D721Med (cell line): ENCODE measurements at regions not wholly inside any gene's neighbourhood (a gene's known extent, or its start where the extent isn't known, plus 50 kb on each side); places are given as distances from the start of the nearest gene placed in this dataset.
"Not testable (repeated sequence)": the region's sequence is repeated elsewhere in the genome, so short reads cannot be mapped to it uniquely, and the experiment has no call there.

Experiments
- DNase-seq: peaks from one replicate; pipeline ENCODE4 v3.0.0; 2011; ENCODE audit warnings: low spot score; ENCODE audit not compliant: insufficient read length
- FAIRE-seq: peaks from 2 replicates; lab custom pipeline; 2011; peaks lifted over from hg19 to GRCh38; lab: Jason Lieb, UNC
- CTCF ChIP-seq: IDR thresholded peaks from 2 replicates; pipeline ENCODE4 v1.5.1; 2012; ENCODE audit warnings: mild to moderate bottlenecking, control low read depth; ENCODE audit not compliant: insufficient read depth; ENCODE audit errors: missing control alignments

DNA sequence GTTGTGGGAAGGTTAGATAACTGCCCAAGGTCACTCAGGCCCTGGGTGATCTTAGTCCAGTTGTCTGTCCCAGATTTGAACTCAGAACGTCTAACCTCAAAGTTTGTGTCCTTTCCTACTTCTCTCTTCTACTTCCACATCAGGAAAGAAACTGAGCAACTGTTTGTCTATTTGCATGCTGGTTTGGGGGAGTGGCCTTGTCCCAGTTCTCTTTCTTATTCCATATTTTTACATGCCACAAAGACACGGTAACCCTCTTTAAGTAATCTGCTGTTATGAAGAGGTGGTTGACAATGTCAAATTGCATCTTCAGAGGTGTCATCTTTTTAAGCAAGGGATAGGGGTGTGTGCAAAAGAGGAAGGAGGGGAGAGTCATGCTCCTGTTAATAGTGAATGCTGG is 432.5 kb downstream of the HS3ST3B1 start:
- no peak for TF ChIP-seq CTCF
- FAIRE-seq (no peak), DNase-seq (no peak)

DNA sequence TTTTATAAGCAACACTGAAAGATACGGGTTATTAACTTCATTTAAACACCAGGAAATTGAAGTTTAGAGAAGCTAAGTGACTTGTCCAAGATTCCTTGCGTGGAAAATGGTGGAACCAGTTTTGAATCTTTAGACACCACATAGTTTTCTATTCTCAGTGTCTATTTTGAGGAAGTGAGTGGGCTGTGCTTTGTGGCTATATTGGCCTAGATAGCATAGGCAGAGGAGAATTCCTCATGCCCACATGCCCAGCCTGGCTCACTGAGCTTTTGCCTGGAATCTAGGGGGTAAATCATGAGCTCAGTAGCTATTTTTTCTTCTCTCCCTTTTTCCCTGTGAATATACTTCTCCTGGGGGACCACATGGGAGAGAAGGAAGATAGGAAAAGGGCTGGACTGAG is 431.3 kb downstream of the HS3ST3B1 start:
- FAIRE-seq: no peak
- no peak for TF ChIP-seq CTCF
- no peak for DNase-seq

GRCh38 chr17:14731591-14731990 is 430.7 kb downstream of the HS3ST3B1 start:
- FAIRE-seq: no peak
- DNase-seq: no peak
- TF ChIP-seq CTCF: no peak

DNA sequence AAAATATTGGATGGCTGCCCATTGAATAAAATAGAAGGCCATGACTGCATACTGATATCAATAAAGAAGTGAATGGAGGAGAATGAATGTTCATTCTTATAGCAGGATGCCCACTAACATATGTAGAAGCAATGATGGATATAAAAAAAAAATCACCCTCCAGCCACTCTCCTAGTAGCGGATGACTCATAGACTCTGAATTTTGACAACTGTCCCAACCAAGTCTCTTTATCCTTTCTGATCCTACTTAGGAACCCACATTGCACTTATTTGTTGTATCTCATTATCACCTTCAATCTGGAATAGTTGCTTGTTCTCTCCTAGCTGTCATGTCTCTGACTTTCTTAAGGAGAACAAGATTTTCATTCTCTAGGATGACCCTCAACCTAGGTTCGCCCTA is 429.9 kb downstream of the HS3ST3B1 start:
- no peak for TF ChIP-seq CTCF
- no peak for FAIRE-seq
- DNase-seq: no peak

DNA sequence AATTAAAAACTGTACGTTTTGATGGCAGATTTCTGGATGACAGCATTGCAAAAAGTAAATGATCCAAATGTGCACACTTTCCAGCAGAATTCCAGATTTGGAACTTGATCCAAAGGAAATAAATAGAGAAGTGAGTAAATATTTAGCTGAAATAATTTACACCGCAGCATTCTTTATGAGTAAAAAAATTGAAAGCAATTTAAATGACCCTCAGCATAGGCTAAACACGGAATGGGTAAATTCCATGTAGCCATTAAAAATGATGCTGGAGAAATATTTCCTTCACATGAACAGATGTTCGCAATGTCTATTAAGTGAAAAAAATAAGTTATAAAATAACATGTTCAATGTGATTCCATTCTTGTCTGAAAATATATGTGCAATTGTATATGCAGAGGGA is 424.8 kb downstream of the HS3ST3B1 start:
- DNase-seq: no peak
- no peak for FAIRE-seq
- no peak for TF ChIP-seq CTCF

DNA sequence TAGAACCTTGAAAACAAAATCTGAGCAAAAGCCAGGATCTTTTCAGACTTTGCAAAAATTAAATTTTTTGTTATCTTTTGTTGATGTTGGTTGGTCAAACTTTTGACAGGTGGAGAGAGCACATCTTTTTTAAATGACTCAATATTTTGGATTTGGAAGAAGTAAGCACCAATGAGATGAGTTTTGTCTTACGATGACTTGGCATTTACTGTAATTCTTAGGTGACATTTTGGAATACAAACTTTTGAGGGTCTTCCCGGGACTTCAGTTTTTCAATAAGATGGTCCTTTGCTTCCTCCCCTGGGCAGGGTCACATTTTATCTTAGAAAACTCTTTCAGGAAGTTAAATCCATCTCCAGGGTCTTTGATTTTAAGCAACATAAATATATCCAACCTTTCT is 423.9 kb downstream of the HS3ST3B1 start:
- TF ChIP-seq CTCF: no peak
- DNase-seq: no peak
- FAIRE-seq: no peak

DNA sequence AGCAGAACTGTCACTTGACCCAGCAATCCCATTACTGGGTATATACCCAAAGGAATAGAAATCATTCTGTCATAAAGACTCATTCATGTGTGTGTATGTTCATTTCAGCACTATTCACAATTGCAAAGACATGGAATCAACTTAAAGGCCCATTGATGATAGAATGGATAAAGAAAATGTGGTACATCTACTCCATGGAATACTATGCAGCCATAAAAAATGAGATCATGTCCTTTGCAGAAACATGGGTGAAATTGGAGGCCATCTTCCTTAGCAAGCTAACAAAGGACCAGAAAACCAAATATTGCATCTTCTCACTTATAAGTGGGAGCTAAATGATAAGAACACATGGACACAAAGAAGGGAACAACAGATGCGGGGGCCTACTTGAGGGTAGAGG is 422.5 kb downstream of the HS3ST3B1 start:
- FAIRE-seq, DNase-seq: not testable (repeated sequence)

GRCh38 chr17:14719942-14720341 is 419.1 kb downstream of the HS3ST3B1 start:
- no peak for DNase-seq
- TF ChIP-seq CTCF: no peak
- no peak for FAIRE-seq
